Calu3 (cell line): ENCODE measurements at regions not wholly inside any gene's neighbourhood (a gene's known extent, or its start where the extent isn't known, plus 50 kb on each side); places are given as distances from the start of the nearest gene placed in this dataset.

Source experiments
- BruUV-seq: library from RNA; stranded (reverse); fragments of 400-500 nt; replicated peaks from 2 replicates; lab custom pipeline; 2021; lab: Mats Ljungman, UMichigan
- CTCF ChIA-PET: fragments of 300-600 bp; sonication (Branson Sonifier 250); formaldehyde crosslinking; loops from one replicate; lab custom pipeline; 2022; ENCODE audit warnings: antibody characterized with exemption; lab: Charles Lee
- DNase-seq: peaks from one replicate; pipeline ENCODE4 v3.0.0; 2022
- H3K27ac Mint-ChIP-seq: one replicate; pipeline ENCODE4 v1.8.0; 2022; ENCODE audit warnings: mixed read lengths; ENCODE audit not compliant: unreplicated experiment
- H3K27me3 Mint-ChIP-seq: one replicate; pipeline ENCODE4 v1.8.0; 2022; ENCODE audit warnings: mixed read lengths; ENCODE audit not compliant: unreplicated experiment
- H3K36me3 Mint-ChIP-seq: one replicate; pipeline ENCODE4 v1.8.0; 2022; ENCODE audit warnings: mild to moderate bottlenecking, moderate library complexity, mixed read lengths; ENCODE audit not compliant: insufficient read depth, unreplicated experiment
- H3K4me1 Mint-ChIP-seq: one replicate; pipeline ENCODE4 v1.8.0; 2022; ENCODE audit warnings: mild to moderate bottlenecking, low read depth, mixed read lengths; ENCODE audit not compliant: unreplicated experiment
- H3K4me3 Mint-ChIP-seq: one replicate; pipeline ENCODE4 v1.8.0; 2022; ENCODE audit warnings: mild to moderate bottlenecking, low read depth, moderate library complexity, mixed read lengths; ENCODE audit not compliant: unreplicated experiment
- H3K9me3 Mint-ChIP-seq: one replicate; pipeline ENCODE4 v1.8.0; 2022; ENCODE audit warnings: low read depth, mixed read lengths; ENCODE audit not compliant: unreplicated experiment
- CTCF ChIP-seq: fragments of 200-600 bp; IDR thresholded peaks from one replicate; pipeline ENCODE4 v1.8.0; 2022; ENCODE audit warnings: antibody characterized with exemption; ENCODE audit not compliant: unreplicated experiment
- intact Hi-C: fragments of 100-400 bp; cut with micrococcal nuclease; formaldehyde crosslinking; loops from one replicate; pipeline ENCODE4 v1.10.0; 2022; ENCODE audit not compliant: unreplicated experiment

- peaks cover 25% of the 10 kb centered on the region for H3K9me3 Mint-ChIP-seq
- H3K27ac Mint-ChIP-seq: no peak overlapping the region
- intact Hi-C loops: no loop called here
- no peak for DNase-seq
- BruUV-seq: no TSS peak
- no peaks in the 10 kb centered on the region for H3K4me1 Mint-ChIP-seq
- H3K27me3 Mint-ChIP-seq: no peaks in the 10 kb centered on the region
- no peaks in the 10 kb centered on the region for H3K36me3 Mint-ChIP-seq
- CTCF ChIA-PET: no interaction called here
- no peak for TF ChIP-seq CTCF
- no peak overlapping the region for H3K4me3 Mint-ChIP-seq
Observed at GRCh38 chr16:35516971-35517370, 2057.6 kb downstream of the TP53TG3F start.

GRCh38 chr16:35523991-35524390 is 2064.6 kb downstream of the TP53TG3F start:
- Mint-ChIP-seq H3K4me1 (no peaks in the 10 kb centered on the region), H3K27ac (no peak overlapping the region), H3K36me3 (no peaks in the 10 kb centered on the region), H3K27me3 (no peaks in the 10 kb centered on the region), H3K9me3 (peaks cover 28% of the 10 kb centered on the region), H3K4me3 (no peak overlapping the region)
- no TSS peak for BruUV-seq
- no peak for DNase-seq
- CTCF ChIA-PET: no interaction called here
- intact Hi-C loops: no loop called here
- TF ChIP-seq CTCF: no peak

GRCh38 chr16:35525979-35526590 is 2066.7 kb downstream of the TP53TG3F start:
- no peak overlapping the region for H3K4me3 Mint-ChIP-seq
- no peak for TF ChIP-seq CTCF
- no peaks in the 10 kb centered on the region for H3K4me1 Mint-ChIP-seq
- H3K27me3 Mint-ChIP-seq: no peaks in the 10 kb centered on the region
- BruUV-seq: no TSS peak
- intact Hi-C loops: no loop called here
- DNase-seq: no peak
- no peak overlapping the region for H3K27ac Mint-ChIP-seq
- H3K9me3 Mint-ChIP-seq: peaks cover 28% of the 10 kb centered on the region
- CTCF ChIA-PET: no interaction called here
- H3K36me3 Mint-ChIP-seq: no peaks in the 10 kb centered on the region

- H3K27me3 Mint-ChIP-seq: no peaks in the 10 kb centered on the region
- no peak overlapping the region for H3K27ac Mint-ChIP-seq
- H3K4me1 Mint-ChIP-seq: no peaks in the 10 kb centered on the region
- H3K4me3 Mint-ChIP-seq: no peak overlapping the region
- no peak for TF ChIP-seq CTCF
- intact Hi-C loops: loop anchor here (5.0 kb wide), 1 partner anchor 35 kb away; no protein-coding TSS in a partner anchor
- no peak for DNase-seq
- no peaks in the 10 kb centered on the region for H3K36me3 Mint-ChIP-seq
- BruUV-seq: no TSS peak
- CTCF ChIA-PET: no interaction called here
- H3K9me3 Mint-ChIP-seq: peaks cover 10% of the 10 kb centered on the region
Observed at GRCh38 chr16:35532576-35532975, 2073.2 kb downstream of the TP53TG3F start.
